HG03457 (cell line): ENCODE measurements at regions not wholly inside any gene's neighbourhood (a gene's known extent, or its start where the extent isn't known, plus 50 kb on each side); places are given as distances from the start of the nearest gene placed in this dataset.

ENCODE experiments used
- ATAC-seq: cut with Tn5 transposase; IDR thresholded peaks from one replicate; pipeline ENCODE4 v1.9.1; 2021; ENCODE audit warnings: moderate number of reproducible peaks; ENCODE audit not compliant: unreplicated experiment

- ATAC-seq = no peak
Observed at GRCh38 chr9:117858561-117858960, 154.4 kb downstream of the TLR4 start.

- no peak for ATAC-seq
Observed at GRCh38 chr9:117860849-117861248, 156.6 kb downstream of the TLR4 start.

- ATAC-seq = no peak
Observed at GRCh38 chr9:117864385-117865057, 160.3 kb downstream of the TLR4 start.

- ATAC-seq = no peak
Observed at GRCh38 chr9:117868594-117868993, 164.4 kb downstream of the TLR4 start.

- no peak for ATAC-seq
Observed at GRCh38 chr9:117869287-117869686, 165.1 kb downstream of the TLR4 start.

GRCh38 chr9:117869712-117870111, 165.5 kb downstream of the TLR4 start:
- no peak for ATAC-seq

- ATAC-seq = no peak
Observed at GRCh38 chr9:117873664-117874063, 169.5 kb downstream of the TLR4 start.

- ATAC-seq = no peak
Observed at GRCh38 chr9:117875886-117876285, 171.7 kb downstream of the TLR4 start.

- no peak for ATAC-seq
Observed at GRCh38 chr9:117882171-117882570, 178.0 kb downstream of the TLR4 start.

- no peak for ATAC-seq
Observed at GRCh38 chr9:117886616-117887015, 182.4 kb downstream of the TLR4 start.

- no peak for ATAC-seq
Observed at GRCh38 chr9:117887383-117887782, 183.2 kb downstream of the TLR4 start.

- no peak for ATAC-seq
Observed at GRCh38 chr9:117887941-117888340, 183.7 kb downstream of the TLR4 start.

GRCh38 chr9:117903453-117903852, 199.2 kb downstream of the TLR4 start:
- no peak for ATAC-seq

GRCh38 chr9:117906763-117907162, 202.6 kb downstream of the TLR4 start:
- no peak for ATAC-seq

- ATAC-seq = no peak
Observed at GRCh38 chr9:117907420-117907819, 203.2 kb downstream of the TLR4 start.

GRCh38 chr9:117916291-117916690, 212.1 kb downstream of the TLR4 start:
- ATAC-seq = no peak

GRCh38 chr9:117917873-117918272, 213.7 kb downstream of the TLR4 start:
- ATAC-seq = no peak

GRCh38 chr9:117919538-117919937, 215.3 kb downstream of the TLR4 start:
- ATAC-seq = no peak

GRCh38 chr9:117926031-117926658, 221.9 kb downstream of the TLR4 start:
- no peak for ATAC-seq

GRCh38 chr9:117927354-117927753, 223.2 kb downstream of the TLR4 start:
- no peak for ATAC-seq

GRCh38 chr9:117929868-117930267, 225.7 kb downstream of the TLR4 start:
- no peak for ATAC-seq

GRCh38 chr9:117932585-117932984, 228.4 kb downstream of the TLR4 start:
- no peak for ATAC-seq
